HEK293T (cell line): ENCODE measurements at regions not wholly inside any gene's neighbourhood (a gene's known extent, or its start where the extent isn't known, plus 50 kb on each side); places are given as distances from the start of the nearest gene placed in this dataset.

Experiments
- FOXA1 ChIP-seq: fragments of 450-650 bp; IDR thresholded peaks from 2 replicates; pipeline ENCODE4 v1.6.1; 2016; ENCODE audit warnings: mild to moderate bottlenecking
- FOXK2 ChIP-seq: fragments of 450-650 bp; IDR thresholded peaks from 2 replicates; pipeline ENCODE4 v1.6.1; 2016; ENCODE audit warnings: mild to moderate bottlenecking
- LEF1 ChIP-seq: fragments of 450-650 bp; IDR thresholded peaks from 2 replicates; pipeline ENCODE4 v1.6.1; 2017; ENCODE audit warnings: mild to moderate bottlenecking, borderline replicate concordance
- NFRKB ChIP-seq: fragments of 450-650 bp; IDR thresholded peaks from 2 replicates; pipeline ENCODE4 v1.6.1; 2016; ENCODE audit warnings: mild to moderate bottlenecking, moderate library complexity
- SP1 ChIP-seq: fragments of 450-650 bp; IDR thresholded peaks from 2 replicates; pipeline ENCODE4 v1.6.1; 2017
- TARDBP ChIP-seq: fragments of 450-650 bp; IDR thresholded peaks from 2 replicates; pipeline ENCODE4 v1.6.1; 2016

GRCh38 chr6:54706844-54707605 lies 139.5 kb upstream of the FAM83B start:
- TF ChIP-seq NFRKB (no peak), FOXA1 (no peak), FOXK2 (no peak), TARDBP (no peak), LEF1 (no peak), SP1 (no peak)
